ENCODE measurements at regions not wholly inside any gene's neighbourhood (a gene's known extent, or its start where the extent isn't known, plus 50 kb on each side); places are given as distances from the start of the nearest gene placed in this dataset.

- DNase-seq: no peak
Observed at GRCh38 chr22:49564666-49565515, 262.8 kb downstream of the BRD1 start.

GRCh38 chr22:49564054-49564453 lies 263.6 kb downstream of the BRD1 start:
- no peak for DNase-seq

GRCh38 chr22:49562685-49563249 lies 264.9 kb downstream of the BRD1 start:
- DNase-seq: no peak

- DNase-seq: no peak
Observed at GRCh38 chr22:49561976-49562375, 265.7 kb downstream of the BRD1 start.

GRCh38 chr22:49561338-49561737 lies 266.3 kb downstream of the BRD1 start:
- no peak for DNase-seq

GRCh38 chr22:49555526-49555925 lies 272.1 kb downstream of the BRD1 start:
- DNase-seq: no peak

GRCh38 chr22:49554741-49555140 lies 272.9 kb downstream of the BRD1 start:
- no peak for DNase-seq

- no peak for DNase-seq
Observed at GRCh38 chr22:49554296-49554625, 273.4 kb downstream of the BRD1 start.

- no peak for DNase-seq
Observed at GRCh38 chr22:49553518-49554295, 274.0 kb downstream of the BRD1 start.

- no peak for DNase-seq
Observed at GRCh38 chr22:49553076-49553475, 274.6 kb downstream of the BRD1 start.

- no peak for DNase-seq
Observed at GRCh38 chr22:49551897-49552614, 275.6 kb downstream of the BRD1 start.

- DNase-seq: no peak
Observed at GRCh38 chr22:49551446-49551845, 276.2 kb downstream of the BRD1 start.

- no peak for DNase-seq
Observed at GRCh38 chr22:49550766-49551362, 276.8 kb downstream of the BRD1 start.

GRCh38 chr22:49550141-49550430 lies 277.6 kb downstream of the BRD1 start:
- DNase-seq: no peak

- no peak for DNase-seq
Observed at GRCh38 chr22:49549256-49550140, 278.2 kb downstream of the BRD1 start.

- DNase-seq: no peak
Observed at GRCh38 chr22:49548356-49549202, 279.1 kb downstream of the BRD1 start.

- DNase-seq: no peak
Observed at GRCh38 chr22:49547751-49548239, 279.9 kb downstream of the BRD1 start.

- no peak for DNase-seq
Observed at GRCh38 chr22:49546811-49547585, 280.7 kb downstream of the BRD1 start.

GRCh38 chr22:49545606-49546005 lies 282.1 kb downstream of the BRD1 start:
- DNase-seq: no peak

- no peak for DNase-seq
Observed at GRCh38 chr22:49544286-49544685, 283.4 kb downstream of the BRD1 start.
